HepG2 (cell line): ENCODE measurements at regions not wholly inside any gene's neighbourhood (a gene's known extent, or its start where the extent isn't known, plus 50 kb on each side); places are given as distances from the start of the nearest gene placed in this dataset.

ENCODE experiments used
- ATAC-seq: fragments of 200-7000 bp; cut with Tn5 transposase; 3 replicates; pipeline ENCODE4 v1.9.1; 2020; ENCODE audit warnings: mild to moderate bottlenecking, moderate library complexity
- BruUV-seq: library from RNA; stranded (reverse); fragments of 400-500 nt; replicated peaks from 2 replicates; lab custom pipeline; 2021; lab: Mats Ljungman, UMichigan
- CTCF ChIA-PET: fragments of 300-600 bp; formaldehyde crosslinking; extraction: SDS; loops from one replicate; lab custom pipeline; 2021; ENCODE audit warnings: low total read pairs, inconsistent platforms, low intra/inter-chr PET ratio; lab: Yijun Ruan, JAX
- POLR2A ChIA-PET: fragments of 350-600 bp; sonication (Branson Sonifier 250); formaldehyde crosslinking; loops from one replicate; lab custom pipeline; 2020; ENCODE audit warnings: antibody characterized with exemption, inconsistent platforms; lab: Yijun Ruan, JAX
- DNase-seq: peaks from one replicate; pipeline ENCODE4 v3.0.0-alpha.2; 2015; ENCODE audit warnings: low spot score
- FAIRE-seq: peaks from 3 replicates; lab custom pipeline; 2011; peaks lifted over from hg19 to GRCh38; lab: Jason Lieb, UNC
- H2AFZ ChIP-seq: one replicate; pipeline ENCODE4 v1.6.1; 2011; ENCODE audit warnings: low read length, inconsistent platforms
- H3K27ac ChIP-seq: fragments of 300-600 bp; 3 replicates; pipeline ENCODE4 v1.8.0; 2011; ENCODE audit warnings: mixed run types, mild to moderate bottlenecking, mixed read lengths, low read length, inconsistent platforms; ENCODE audit not compliant: insufficient read depth; ENCODE audit errors: extremely low read length
- H3K27me3 ChIP-seq, 2 experiments: fragments of 200-600 bp in 1 of 2; 2 replicates in 1 of 2; 3 replicates in 1 of 2; pipeline versions ENCODE4 v1.6.0 to v1.8.0; 2011; ENCODE audit warnings: low read length in 2 of 2, mild to moderate bottlenecking in 2 of 2, moderate library complexity in 2 of 2, inconsistent platforms in 1 of 2; ENCODE audit not compliant: insufficient read depth in 2 of 2, control insufficient read depth in 1 of 2
- H3K36me3 ChIP-seq, 2 experiments: fragments of 200-600 bp in 1 of 2; replicated peaks in 1 of 2; 2 replicates in 1 of 2; 3 replicates in 1 of 2; pipeline versions ENCODE4 v1.5.1 to v1.8.0; 2011; ENCODE audit warnings: low read length in 2 of 2, inconsistent platforms in 1 of 2; ENCODE audit not compliant: insufficient read depth in 2 of 2, control insufficient read depth in 1 of 2
- H3K4me1 ChIP-seq: 2 replicates; pipeline ENCODE4 v1.5.1; 2012; ENCODE audit warnings: low read length, inconsistent platforms; ENCODE audit not compliant: insufficient read depth
- H3K4me2 ChIP-seq: 2 replicates; pipeline ENCODE4 v1.6.0; 2011; ENCODE audit warnings: low read depth, low read length, inconsistent platforms
- H3K4me3 ChIP-seq, 3 experiments: fragments of 200-600 bp in 1 of 3; sonication (generic), shearing (Covaris generic) in 1 of 3; replicated peaks in 1 of 3; 2 replicates each; pipeline ENCODE4 v1.5.1; 2011 to 2016; ENCODE audit warnings: low read length in 3 of 3, inconsistent platforms in 2 of 3, low read depth in 2 of 3, mild to moderate bottlenecking in 2 of 3, control low read depth in 1 of 3, mixed read lengths in 1 of 3; ENCODE audit not compliant: insufficient read depth in 1 of 3
- H3K79me2 ChIP-seq: one replicate; pipeline ENCODE4 v1.6.1; 2011; ENCODE audit warnings: low read length, inconsistent platforms; ENCODE audit not compliant: insufficient read depth
- H3K9ac ChIP-seq: 2 replicates; pipeline ENCODE4 v1.6.0; 2011; ENCODE audit warnings: mild to moderate bottlenecking, low read depth, low read length, inconsistent platforms; ENCODE audit not compliant: insufficient read depth
- H3K9me3 ChIP-seq: 2 replicates; pipeline ENCODE4 v1.5.1; 2012; ENCODE audit warnings: mild to moderate bottlenecking, low read length
- H4K20me1 ChIP-seq: 2 replicates; pipeline ENCODE4 v1.6.0; 2011; ENCODE audit warnings: inconsistent platforms, mild to moderate bottlenecking, low read length, moderate library complexity; ENCODE audit not compliant: insufficient read depth
- AGO1 ChIP-seq: fragments of 200-400 bp; formaldehyde crosslinking; IDR thresholded peaks from 2 replicates; pipeline ENCODE4 v1.6.1; 2017; ENCODE audit warnings: mild to moderate bottlenecking, low read depth, low read length, moderate library complexity; ENCODE audit not compliant: poor library complexity, severe bottlenecking
- CCDC6 ChIP-seq: sonication (generic); formaldehyde crosslinking; IDR thresholded peaks from 2 replicates; pipeline ENCODE4 v1.8.1; 2022; ENCODE audit warnings: mild to moderate bottlenecking, missing genetic modification reagents, moderate library complexity
- DMAP1 ChIP-seq: IDR thresholded peaks from 2 replicates; pipeline ENCODE4 v1.6.1; 2016
- FIP1L1 ChIP-seq: fragments of 200-400 bp; formaldehyde crosslinking; IDR thresholded peaks from 2 replicates; pipeline ENCODE4 v1.6.1; 2018; ENCODE audit warnings: low read depth, mild to moderate bottlenecking, low read length, moderate library complexity, borderline replicate concordance; ENCODE audit not compliant: insufficient read depth
- GATA4 ChIP-seq: sonication (generic); IDR thresholded peaks from 2 replicates; pipeline ENCODE4 v1.6.1; 2016; ENCODE audit warnings: antibody characterized with exemption, low read depth, borderline replicate concordance
- HIVEP1 ChIP-seq: sonication (generic); formaldehyde crosslinking; IDR thresholded peaks from 2 replicates; pipeline ENCODE4 v1.4.0; 2020; ENCODE audit warnings: mild to moderate bottlenecking, missing genetic modification reagents
- HOXA9 ChIP-seq: sonication (generic); formaldehyde crosslinking; IDR thresholded peaks from 2 replicates; pipeline ENCODE4 v1.8.1; 2022; ENCODE audit warnings: missing genetic modification reagents, mild to moderate bottlenecking, moderate library complexity, borderline replicate concordance
- NKX3-1 ChIP-seq: sonication (generic); formaldehyde crosslinking; IDR thresholded peaks from 2 replicates; pipeline ENCODE4 v1.5.0; 2020; ENCODE audit warnings: missing genetic modification reagents
- PHF21A ChIP-seq: sonication (generic); formaldehyde crosslinking; IDR thresholded peaks from 2 replicates; pipeline ENCODE4 v1.5.0; 2020; ENCODE audit warnings: mild to moderate bottlenecking, missing genetic modification reagents
- TEAD2 ChIP-seq: sonication (generic); formaldehyde crosslinking; IDR thresholded peaks from 2 replicates; pipeline ENCODE4 v1.9.0; 2021; ENCODE audit warnings: missing genetic modification reagents
- WIZ ChIP-seq: sonication (generic); formaldehyde crosslinking; IDR thresholded peaks from 2 replicates; pipeline ENCODE4 v1.5.1; 2020; ENCODE audit warnings: mild to moderate bottlenecking, missing genetic modification reagents
- ZNF17 ChIP-seq: sonication (generic); formaldehyde crosslinking; IDR thresholded peaks from 2 replicates; pipeline ENCODE4 v1.5.0; 2020; ENCODE audit warnings: mild to moderate bottlenecking, missing genetic modification reagents
- ZNF3 ChIP-seq: IDR thresholded peaks from 2 replicates; pipeline ENCODE4 v1.7.0; 2017; ENCODE audit warnings: inconsistent platforms
- ZNF614 ChIP-seq: IDR thresholded peaks from 2 replicates; pipeline ENCODE4 v1.6.1; 2018; ENCODE audit warnings: missing biosample characterization, missing genetic modification reagents, inconsistent platforms, borderline replicate concordance
- WGBS: methylation state at CpG from one replicate; pipeline ENCODE4 v1.1.6; 2017; ENCODE audit warnings: low lambda C conversion rate; 5-methylcytosine and 5-hydroxymethylcytosine counted together
- in situ Hi-C: cut with HindIII; loops from 2 replicates; pipeline ENCODE4 v1.10.0; 2017; ENCODE audit warnings: low pct_unique_long_range_greater_than_20kb; ENCODE audit not compliant: extremely low pct_ligation_motif_present
- intact Hi-C: fragments of 100-400 bp; cut with micrococcal nuclease; formaldehyde crosslinking; loops from one replicate; pipeline ENCODE4 v1.10.0; 2022; ENCODE audit not compliant: unreplicated experiment
- TF ChIP-seq, protein P1 (sequence below): sonication (generic); formaldehyde crosslinking; IDR thresholded peaks from 2 replicates; pipeline ENCODE4 v1.8.1; 2023; ENCODE audit warnings: mild to moderate bottlenecking, missing genetic modification reagents
- TF ChIP-seq, protein P2 (sequence below): sonication (generic); formaldehyde crosslinking; IDR thresholded peaks from 2 replicates; pipeline ENCODE4 v1.8.0; 2022; ENCODE audit warnings: missing genetic modification reagents, mild to moderate bottlenecking, inconsistent platforms, borderline replicate concordance
- TF ChIP-seq, protein P3 (sequence below): sonication (generic); formaldehyde crosslinking; IDR thresholded peaks from 2 replicates; pipeline ENCODE4 v1.4.0; 2020; ENCODE audit warnings: missing genetic modification reagents
- TF ChIP-seq, protein P4 (sequence below): sonication (generic); formaldehyde crosslinking; IDR thresholded peaks from 2 replicates; pipeline ENCODE4 v1.5.1; 2020; ENCODE audit warnings: missing genetic modification reagents, mild to moderate bottlenecking, borderline replicate concordance
- TF ChIP-seq, protein P5 (sequence below): sonication (generic); formaldehyde crosslinking; IDR thresholded peaks from 2 replicates; pipeline ENCODE4 v1.8.0; 2022; ENCODE audit warnings: mild to moderate bottlenecking, missing genetic modification reagents, borderline replicate concordance

DNA sequence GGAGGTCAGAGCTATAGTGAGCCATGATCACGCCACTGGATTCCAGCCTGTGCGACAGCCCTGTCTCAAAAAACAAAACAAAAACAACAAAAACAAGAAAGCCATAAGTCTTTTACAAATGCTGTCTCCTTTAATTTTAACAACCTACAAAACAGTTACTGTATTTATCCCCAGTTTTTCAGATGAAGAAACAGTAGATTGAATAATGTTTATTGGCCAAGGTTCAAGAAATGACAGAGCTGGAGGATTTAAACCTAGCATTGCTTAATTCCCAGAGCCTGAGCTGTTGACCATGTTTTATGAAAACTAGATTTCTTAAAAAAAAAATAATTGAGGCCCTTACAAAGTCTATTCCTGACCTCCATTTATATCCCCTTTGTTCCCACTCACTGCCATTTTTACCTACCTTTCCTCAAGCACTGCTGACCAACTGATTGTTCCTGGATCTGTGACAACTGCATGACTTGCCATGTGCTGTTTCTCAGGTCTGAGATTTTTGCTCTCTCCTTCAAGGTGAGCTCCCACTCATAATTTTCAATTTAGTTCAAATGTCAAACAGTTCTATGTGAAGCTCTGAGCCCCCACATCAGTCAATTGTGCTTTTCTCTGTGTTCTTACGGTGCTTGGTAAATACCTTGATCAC, 140.8 kb downstream of the CHRM3 start:
- Histone ChIP-seq H3K27ac (no peak overlapping the region), H3K79me2 (no peaks in the 10 kb centered on the region), H3K36me3 (no peaks in the 10 kb centered on the region), H3K27me3 (no peaks in the 10 kb centered on the region), H3K4me1 (no peaks in the 10 kb centered on the region), H3K9ac (no peak overlapping the region), H3K4me3 (no peak overlapping the region), H4K20me1 (no peaks in the 10 kb centered on the region), H3K4me2 (no peak overlapping the region), H2AFZ (no peak overlapping the region), H3K9me3 (peaks cover 55% of the 10 kb centered on the region)
- CTCF ChIA-PET: no interaction called here
- FAIRE-seq: no peak
- BruUV-seq: no TSS peak
- no peak for DNase-seq
- POLR2A ChIA-PET: no interaction called here
- 0% methylated on average over 3 of the region's 3 CpGs for WGBS
- in situ Hi-C loops (no loop called here), intact Hi-C loops (no loop called here)
- no peak for ATAC-seq
- no peak for TF ChIP-seq NKX3-1 (CRISPR knock-in tag)
- TF ChIP-seq, protein P1, sequence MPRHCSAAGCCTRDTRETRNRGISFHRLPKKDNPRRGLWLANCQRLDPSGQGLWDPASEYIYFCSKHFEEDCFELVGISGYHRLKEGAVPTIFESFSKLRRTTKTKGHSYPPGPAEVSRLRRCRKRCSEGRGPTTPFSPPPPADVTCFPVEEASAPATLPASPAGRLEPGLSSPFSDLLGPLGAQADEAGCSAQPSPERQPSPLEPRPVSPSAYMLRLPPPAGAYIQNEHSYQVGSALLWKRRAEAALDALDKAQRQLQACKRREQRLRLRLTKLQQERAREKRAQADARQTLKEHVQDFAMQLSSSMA (CRISPR knock-in tag): no peak
- TF ChIP-seq, protein P2, sequence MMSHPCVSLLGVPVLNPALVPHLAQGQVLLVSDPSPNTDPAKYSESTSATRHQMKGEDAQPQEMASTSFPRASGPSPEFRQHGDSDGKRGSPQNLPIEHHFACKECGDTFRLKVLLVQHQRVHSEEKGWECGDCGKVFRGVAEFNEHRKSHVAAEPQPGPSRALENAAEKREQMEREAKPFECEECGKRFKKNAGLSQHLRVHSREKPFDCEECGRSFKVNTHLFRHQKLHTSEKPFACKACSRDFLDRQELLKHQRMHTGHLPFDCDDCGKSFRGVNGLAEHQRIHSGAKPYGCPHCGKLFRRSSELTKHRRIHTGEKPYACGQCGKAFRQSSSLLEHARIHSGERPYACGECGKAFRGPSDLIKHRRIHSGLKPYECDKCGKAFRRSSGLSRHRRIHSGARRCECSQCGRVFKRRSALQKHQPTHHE (CRISPR knock-in tag): no peak
- TF ChIP-seq, protein P3, sequence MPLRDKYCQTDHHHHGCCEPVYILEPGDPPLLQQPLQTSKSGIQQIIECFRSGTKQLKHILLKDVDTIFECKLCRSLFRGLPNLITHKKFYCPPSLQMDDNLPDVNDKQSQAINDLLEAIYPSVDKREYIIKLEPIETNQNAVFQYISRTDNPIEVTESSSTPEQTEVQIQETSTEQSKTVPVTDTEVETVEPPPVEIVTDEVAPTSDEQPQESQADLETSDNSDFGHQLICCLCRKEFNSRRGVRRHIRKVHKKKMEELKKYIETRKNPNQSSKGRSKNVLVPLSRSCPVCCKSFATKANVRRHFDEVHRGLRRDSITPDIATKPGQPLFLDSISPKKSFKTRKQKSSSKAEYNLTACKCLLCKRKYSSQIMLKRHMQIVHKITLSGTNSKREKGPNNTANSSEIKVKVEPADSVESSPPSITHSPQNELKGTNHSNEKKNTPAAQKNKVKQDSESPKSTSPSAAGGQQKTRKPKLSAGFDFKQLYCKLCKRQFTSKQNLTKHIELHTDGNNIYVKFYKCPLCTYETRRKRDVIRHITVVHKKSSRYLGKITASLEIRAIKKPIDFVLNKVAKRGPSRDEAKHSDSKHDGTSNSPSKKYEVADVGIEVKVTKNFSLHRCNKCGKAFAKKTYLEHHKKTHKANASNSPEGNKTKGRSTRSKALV (CRISPR knock-in tag): no peak
- no peak for TF ChIP-seq HIVEP1 (CRISPR knock-in tag)
- TF ChIP-seq, protein P4, sequence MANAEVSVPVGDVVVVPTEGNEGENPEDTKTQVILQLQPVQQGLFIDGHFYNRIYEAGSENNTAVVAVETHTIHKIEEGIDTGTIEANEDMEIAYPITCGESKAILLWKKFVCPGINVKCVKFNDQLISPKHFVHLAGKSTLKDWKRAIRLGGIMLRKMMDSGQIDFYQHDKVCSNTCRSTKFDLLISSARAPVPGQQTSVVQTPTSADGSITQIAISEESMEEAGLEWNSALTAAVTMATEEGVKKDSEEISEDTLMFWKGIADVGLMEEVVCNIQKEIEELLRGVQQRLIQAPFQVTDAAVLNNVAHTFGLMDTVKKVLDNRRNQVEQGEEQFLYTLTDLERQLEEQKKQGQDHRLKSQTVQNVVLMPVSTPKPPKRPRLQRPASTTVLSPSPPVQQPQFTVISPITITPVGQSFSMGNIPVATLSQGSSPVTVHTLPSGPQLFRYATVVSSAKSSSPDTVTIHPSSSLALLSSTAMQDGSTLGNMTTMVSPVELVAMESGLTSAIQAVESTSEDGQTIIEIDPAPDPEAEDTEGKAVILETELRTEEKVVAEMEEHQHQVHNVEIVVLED: no peak
- no peak for TF ChIP-seq FIP1L1
- TF ChIP-seq CCDC6 (CRISPR knock-in tag): no peak
- TF ChIP-seq ZNF3: no peak
- TF ChIP-seq PHF21A (CRISPR knock-in tag): no peak
- TF ChIP-seq DMAP1 (CRISPR knock-in tag): no peak
- no peak for TF ChIP-seq GATA4
- TF ChIP-seq, protein P5, sequence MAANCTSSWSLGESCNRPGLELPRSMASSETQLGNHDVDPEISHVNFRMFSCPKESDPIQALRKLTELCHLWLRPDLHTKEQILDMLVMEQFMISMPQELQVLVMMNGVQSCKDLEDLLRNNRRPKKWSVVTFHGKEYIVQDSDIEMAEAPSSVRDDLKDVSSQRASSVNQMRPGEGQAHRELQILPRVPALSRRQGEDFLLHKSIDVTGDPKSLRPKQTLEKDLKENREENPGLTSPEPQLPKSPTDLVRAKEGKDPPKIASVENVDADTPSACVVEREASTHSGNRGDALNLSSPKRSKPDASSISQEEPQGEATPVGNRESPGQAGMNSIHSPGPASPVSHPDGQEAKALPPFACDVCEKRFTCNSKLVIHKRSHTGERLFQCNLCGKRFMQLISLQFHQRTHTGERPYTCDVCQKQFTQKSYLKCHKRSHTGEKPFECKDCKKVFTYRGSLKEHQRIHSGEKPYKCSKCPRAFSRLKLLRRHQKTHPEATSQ (CRISPR knock-in tag): no peak
- TF ChIP-seq AGO1: no peak
- TF ChIP-seq TEAD2: no peak
- no peak for TF ChIP-seq ZNF614
- no peak for TF ChIP-seq WIZ
- TF ChIP-seq ZNF17 (CRISPR knock-in tag): no peak
- TF ChIP-seq HOXA9 (CRISPR knock-in tag): no peak
